T-cell (primary cell): ENCODE measurements at regions not wholly inside any gene's neighbourhood (a gene's known extent, or its start where the extent isn't known, plus 50 kb on each side); places are given as distances from the start of the nearest gene placed in this dataset.

Source experiments
- ATAC-seq, 4 experiments: fragments of 200-7000 bp in 3 of 4; fragments of 150-1000 bp in 1 of 4; cut with Tn5 transposase; replicated peaks in 1 of 4; 1 replicate in 3 of 4; 2 replicates in 1 of 4; pipeline ENCODE4 v1.10.0; 2021; ENCODE audit warnings: moderate library complexity in 3 of 4, mild to moderate bottlenecking in 2 of 4, moderate number of reproducible peaks in 1 of 4
- CTCF ChIA-PET, 2 donors: fragments of 300-600 bp; sonication (Branson Sonifier 250); formaldehyde crosslinking; loops; one replicate each; lab custom pipeline; 2022; ENCODE audit warnings: antibody characterized with exemption in 2 of 2; lab: Charles Lee
- POLR2A ChIA-PET, 2 donors: fragments of 300-600 bp; sonication (Branson Sonifier 250); formaldehyde crosslinking; loops; one replicate each; lab custom pipeline; 2022; ENCODE audit warnings: antibody characterized with exemption in 2 of 2; lab: Charles Lee
- DNase-seq, 35 experiments: peaks; one replicate each; pipeline versions ENCODE4 v3.0.0 to v3.0.0-alpha.2; 2013 to 2023
- H3K27ac ChIP-seq: one replicate; pipeline ENCODE4 v1.5.1; 2013; ENCODE audit warnings: low read length
- H3K27me3 ChIP-seq, 2 experiments: replicated peaks in 1 of 2; 1 replicate in 1 of 2; 2 replicates in 1 of 2; pipeline versions ENCODE4 v1.6.1 to v1.7.0; 2013; ENCODE audit warnings: low read length in 1 of 2, mixed read lengths in 1 of 2; ENCODE audit not compliant: control insufficient read depth in 2 of 2, insufficient read depth in 2 of 2; ENCODE audit errors: extremely low read depth in 1 of 2
- H3K36me3 ChIP-seq, 2 donors: 1 replicate in 1 of 2; 2 replicates in 1 of 2; pipeline versions ENCODE4 v1.6.1 to v1.7.0; 2013; ENCODE audit warnings: low read length in 1 of 2; ENCODE audit not compliant: control insufficient read depth in 2 of 2, insufficient read depth in 1 of 2; ENCODE audit errors: extremely low read depth in 1 of 2
- H3K4me1 ChIP-seq, 2 experiments: 1 replicate in 1 of 2; 2 replicates in 1 of 2; pipeline versions ENCODE4 v1.6.1 to v1.7.0; 2013; ENCODE audit warnings: low read length in 2 of 2, mixed read lengths in 1 of 2; ENCODE audit not compliant: insufficient read depth in 2 of 2, control insufficient read depth in 1 of 2; ENCODE audit errors: extremely low read depth in 1 of 2
- H3K4me3 ChIP-seq, 2 donors: 1 replicate in 1 of 2; 2 replicates in 1 of 2; pipeline versions ENCODE4 v1.5.1 to v1.7.0; 2013; ENCODE audit warnings: mild to moderate bottlenecking in 2 of 2, low read length in 1 of 2, moderate library complexity in 1 of 2; ENCODE audit not compliant: control insufficient read depth in 1 of 2; ENCODE audit errors: extremely low read depth in 1 of 2
- H3K9me3 ChIP-seq: 2 replicates; pipeline ENCODE4 v1.7.0; 2013
- H3K27ac Mint-ChIP-seq, 2 donors: one replicate each; pipeline ENCODE4 v1.8.0; 2020 to 2021; ENCODE audit warnings: mild to moderate bottlenecking in 2 of 2, mixed read lengths in 2 of 2
- H3K27me3 Mint-ChIP-seq, 2 donors: one replicate each; pipeline ENCODE4 v1.8.0; 2021 to 2022; ENCODE audit warnings: mixed read lengths in 2 of 2
- H3K36me3 Mint-ChIP-seq: one replicate; pipeline ENCODE4 v1.8.0; 2021; ENCODE audit warnings: mixed read lengths
- H3K4me1 Mint-ChIP-seq, 3 donors: one replicate each; pipeline ENCODE4 v1.8.0; 2020 to 2022; ENCODE audit warnings: mixed read lengths in 3 of 3, mild to moderate bottlenecking in 1 of 3
- H3K4me3 Mint-ChIP-seq, 3 donors: one replicate each; pipeline ENCODE4 v1.8.0; 2020 to 2022; ENCODE audit warnings: mild to moderate bottlenecking in 3 of 3, mixed read lengths in 3 of 3, moderate library complexity in 3 of 3
- H3K9me3 Mint-ChIP-seq, 3 donors: one replicate each; pipeline ENCODE4 v1.8.0; 2020 to 2022; ENCODE audit warnings: mixed read lengths in 3 of 3
- WGBS: methylation state at CpG from one replicate; pipeline ENCODE4 v1.1.5; 2013; ENCODE audit warnings: missing lambda C conversion rate; ENCODE audit not compliant: insufficient coverage; 5-methylcytosine and 5-hydroxymethylcytosine counted together

- H3K27ac Mint-ChIP-seq: no peak overlapping the region
- ChIA-PET POLR2A (no interaction called here), CTCF (no interaction called here)
- H3K4me1 Mint-ChIP-seq: no peaks in the 10 kb centered on the region
- Histone ChIP-seq H3K27ac (no peak overlapping the region), H3K4me1 (no peaks in the 10 kb centered on the region), H3K27me3 (no peaks in the 10 kb centered on the region), H3K9me3 (no peaks in the 10 kb centered on the region), H3K4me3 (no peak overlapping the region), H3K36me3 (no peaks in the 10 kb centered on the region)
- ATAC-seq (no peak), DNase-seq (no peak)
- no peaks in the 10 kb centered on the region for H3K36me3 Mint-ChIP-seq
- H3K9me3 Mint-ChIP-seq: peaks cover 0 to 5% (median 0%) of the 10 kb centered on the region in 3 donors
- no peak overlapping the region for H3K4me3 Mint-ChIP-seq
- WGBS: no CpG with 5 or more reads among the region's 1 CpG
- H3K27me3 Mint-ChIP-seq: peaks cover 0 to under 1% of the 10 kb centered on the region in 2 donors
Measured at GRCh38 chr2:117646872-117647271, 167.6 kb upstream of the DDX18 start.

GRCh38 chr2:117656546-117656945 is 157.9 kb upstream of the DDX18 start:
- Histone ChIP-seq H3K4me3 (no peak overlapping the region), H3K9me3 (no peaks in the 10 kb centered on the region), H3K27ac (no peak overlapping the region), H3K4me1 (no peaks in the 10 kb centered on the region), H3K36me3 (no peaks in the 10 kb centered on the region), H3K27me3 (no peaks in the 10 kb centered on the region)
- Mint-ChIP-seq H3K36me3 (no peaks in the 10 kb centered on the region), H3K4me3 (no peak overlapping the region), H3K9me3 (peaks cover 0 to 2% (median 0%) of the 10 kb centered on the region in 3 donors), H3K27ac (no peak overlapping the region), H3K4me1 (no peaks in the 10 kb centered on the region), H3K27me3 (peaks cover 3 to 6% of the 10 kb centered on the region in 2 donors)
- POLR2A ChIA-PET: no interaction called here
- CTCF ChIA-PET: no interaction called here
- 44% methylated on average over 1 of the region's 4 CpGs for WGBS
- ATAC-seq: no peak
- DNase-seq: no peak

- H3K27ac ChIP-seq: no peak overlapping the region
- H3K4me1 ChIP-seq: no peaks in the 10 kb centered on the region
- H3K4me3 Mint-ChIP-seq: no peak overlapping the region
- no peaks in the 10 kb centered on the region for H3K9me3 Mint-ChIP-seq
- H3K27me3 Mint-ChIP-seq: peaks cover 5 to 6% of the 10 kb centered on the region in 2 donors
- POLR2A ChIA-PET: no interaction called here
- no peaks in the 10 kb centered on the region for H3K9me3 ChIP-seq
- H3K36me3 Mint-ChIP-seq: no peaks in the 10 kb centered on the region
- H3K4me3 ChIP-seq: no peak overlapping the region
- DNase-seq: no peak
- no peak overlapping the region for H3K27ac Mint-ChIP-seq
- H3K36me3 ChIP-seq: no peaks in the 10 kb centered on the region
- H3K4me1 Mint-ChIP-seq: no peaks in the 10 kb centered on the region
- CTCF ChIA-PET: no interaction called here
- no peaks in the 10 kb centered on the region for H3K27me3 ChIP-seq
- WGBS: no CpG with 5 or more reads among the region's 5 CpGs
- ATAC-seq: no peak
Measured at GRCh38 chr2:117661619-117662018, 152.9 kb upstream of the DDX18 start.

- H3K27me3 ChIP-seq: peaks cover 0 to 2% of the 10 kb centered on the region in 2 experiments
- ChIA-PET CTCF (no interaction called here), POLR2A (no interaction called here)
- H3K36me3 ChIP-seq: no peaks in the 10 kb centered on the region
- Mint-ChIP-seq H3K27ac (no peak overlapping the region), H3K4me3 (no peak overlapping the region), H3K27me3 (peaks cover 0 to under 1% of the 10 kb centered on the region in 2 donors), H3K9me3 (no peaks in the 10 kb centered on the region), H3K36me3 (no peaks in the 10 kb centered on the region), H3K4me1 (no peaks in the 10 kb centered on the region)
- H3K4me1 ChIP-seq: no peaks in the 10 kb centered on the region
- no peaks in the 10 kb centered on the region for H3K9me3 ChIP-seq
- H3K4me3 ChIP-seq: no peak overlapping the region
- no peak for ATAC-seq
- H3K27ac ChIP-seq: no peak overlapping the region
- no peak for DNase-seq
- WGBS: no CpG with 5 or more reads among the region's 4 CpGs
Measured at GRCh38 chr2:117674172-117674571, 140.3 kb upstream of the DDX18 start.

GRCh38 chr2:117679952-117680351 is 134.5 kb upstream of the DDX18 start:
- POLR2A ChIA-PET: no interaction called here
- Mint-ChIP-seq H3K27me3 (peaks cover 0 to 3% of the 10 kb centered on the region in 2 donors), H3K27ac (no peak overlapping the region), H3K9me3 (peaks cover 0 to 4% (median 0%) of the 10 kb centered on the region in 3 donors), H3K36me3 (no peaks in the 10 kb centered on the region), H3K4me3 (no peak overlapping the region), H3K4me1 (no peaks in the 10 kb centered on the region)
- H3K36me3 ChIP-seq: no peaks in the 10 kb centered on the region
- CTCF ChIA-PET: no interaction called here
- WGBS: no CpG with 5 or more reads among the region's 1 CpG
- ATAC-seq (no peak), DNase-seq (no peak)
- H3K27me3 ChIP-seq: no peaks in the 10 kb centered on the region
- no peak overlapping the region for H3K27ac ChIP-seq
- no peaks in the 10 kb centered on the region for H3K4me1 ChIP-seq
- H3K4me3 ChIP-seq: no peak overlapping the region
- no peaks in the 10 kb centered on the region for H3K9me3 ChIP-seq

- POLR2A ChIA-PET: no interaction called here
- CTCF ChIA-PET: no interaction called here
- Histone ChIP-seq H3K36me3 (no peaks in the 10 kb centered on the region), H3K4me3 (no peak overlapping the region), H3K27me3 (no peaks in the 10 kb centered on the region), H3K9me3 (no peaks in the 10 kb centered on the region), H3K4me1 (no peaks in the 10 kb centered on the region), H3K27ac (no peak overlapping the region)
- no peaks in the 10 kb centered on the region for H3K36me3 Mint-ChIP-seq
- no peak overlapping the region for H3K27ac Mint-ChIP-seq
- WGBS: 100% methylated on average over 1 of the region's 2 CpGs
- peaks cover 0 to 4% (median 0%) of the 10 kb centered on the region in 3 donors for H3K9me3 Mint-ChIP-seq
- H3K27me3 Mint-ChIP-seq: no peaks in the 10 kb centered on the region
- no peaks in the 10 kb centered on the region for H3K4me1 Mint-ChIP-seq
- ATAC-seq (no peak), DNase-seq (no peak)
- no peak overlapping the region for H3K4me3 Mint-ChIP-seq
Measured at GRCh38 chr2:117684919-117685318, 129.6 kb upstream of the DDX18 start.

GRCh38 chr2:117686699-117687098 is 127.8 kb upstream of the DDX18 start:
- H3K4me3 ChIP-seq: no peak overlapping the region
- Mint-ChIP-seq H3K27me3 (no peaks in the 10 kb centered on the region), H3K4me1 (no peaks in the 10 kb centered on the region), H3K4me3 (no peak overlapping the region), H3K36me3 (no peaks in the 10 kb centered on the region), H3K27ac (no peak overlapping the region), H3K9me3 (peaks cover 0 to 4% (median 0%) of the 10 kb centered on the region in 3 donors)
- ChIA-PET CTCF (no interaction called here), POLR2A (no interaction called here)
- no peaks in the 10 kb centered on the region for H3K9me3 ChIP-seq
- no peak overlapping the region for H3K27ac ChIP-seq
- WGBS: 43% methylated on average over 1 of the region's 1 CpG
- H3K27me3 ChIP-seq: no peaks in the 10 kb centered on the region
- no peak for ATAC-seq
- no peak for DNase-seq
- no peaks in the 10 kb centered on the region for H3K36me3 ChIP-seq
- no peaks in the 10 kb centered on the region for H3K4me1 ChIP-seq
